Liver (tissue), 8 donors: ENCODE measurements at regions not wholly inside any gene's neighbourhood (a gene's known extent, or its start where the extent isn't known, plus 50 kb on each side); places are given as distances from the start of the nearest gene placed in this dataset.

Experiments used
- DNase-seq: peaks from one replicate; pipeline ENCODE4 v3.0.0-alpha.2; 2017; ENCODE audit warnings: low spot score
- H3K27ac ChIP-seq, 2 donors: one replicate each; pipeline ENCODE4 v1.7.0; 2013; ENCODE audit warnings: inconsistent platforms in 2 of 2, low read length in 2 of 2, control low read depth in 1 of 2, low read depth in 1 of 2, mild to moderate bottlenecking in 1 of 2
- H3K27me3 ChIP-seq, 4 donors: one replicate each; pipeline versions ENCODE4 v1.6.1 to v1.7.0; 2013; ENCODE audit warnings: low read length in 3 of 4, inconsistent platforms in 1 of 4, mild to moderate bottlenecking in 1 of 4, moderate library complexity in 1 of 4; ENCODE audit not compliant: control insufficient read depth in 4 of 4, insufficient read depth in 4 of 4
- H3K36me3 ChIP-seq, 4 donors: one replicate each; pipeline versions ENCODE4 v1.6.1 to v1.7.0; 2013; ENCODE audit warnings: low read length in 3 of 4, mild to moderate bottlenecking in 3 of 4, low read depth in 1 of 4, moderate library complexity in 1 of 4; ENCODE audit not compliant: control insufficient read depth in 4 of 4, insufficient read depth in 3 of 4
- H3K4me1 ChIP-seq, 4 donors: one replicate each; pipeline versions ENCODE4 v1.6.1 to v1.7.0; 2013; ENCODE audit warnings: low read length in 3 of 4, mild to moderate bottlenecking in 3 of 4, moderate library complexity in 1 of 4; ENCODE audit not compliant: control insufficient read depth in 4 of 4, insufficient read depth in 4 of 4
- H3K4me3 ChIP-seq, 3 donors: one replicate each; pipeline versions ENCODE4 v1.6.1 to v1.7.0; 2013; ENCODE audit warnings: low read length in 3 of 3, control low read depth in 1 of 3, low read depth in 1 of 3, mild to moderate bottlenecking in 1 of 3
- H3K9ac ChIP-seq, 2 donors: one replicate each; pipeline ENCODE4 v1.7.0; 2013; ENCODE audit warnings: low read length in 2 of 2, mild to moderate bottlenecking in 2 of 2, moderate library complexity in 2 of 2, control low read depth in 1 of 2, low read depth in 1 of 2
- H3K9me3 ChIP-seq, 4 donors: one replicate each; pipeline versions ENCODE4 v1.6.1 to v1.7.0; 2013; ENCODE audit warnings: low read length in 3 of 4; ENCODE audit not compliant: control insufficient read depth in 4 of 4
- CTCF ChIP-seq: fragments of 150-350 bp; IDR thresholded peaks from 2 replicates; pipeline ENCODE4 v1.5.1; 2017; ENCODE audit warnings: improper control_type of control experiment, low read depth, low read length; ENCODE audit not compliant: missing input control
- EGR1 ChIP-seq, 2 donors: IDR thresholded peaks; 2 replicates each; pipeline ENCODE4 v1.6.1; 2016 to 2018; ENCODE audit warnings: antibody characterized with exemption in 2 of 2, low read depth in 2 of 2
- FOXA1 ChIP-seq: IDR thresholded peaks from 2 replicates; pipeline ENCODE4 v1.6.1; 2016; ENCODE audit warnings: antibody characterized with exemption
- FOXA2 ChIP-seq: IDR thresholded peaks from 2 replicates; pipeline ENCODE4 v1.6.1; 2016; ENCODE audit warnings: antibody characterized with exemption
- GABPA ChIP-seq, 2 donors: IDR thresholded peaks in 1 of 2; conservative IDR thresholded peaks in 1 of 2; 2 replicates each; pipeline ENCODE4 v1.6.1; 2016; ENCODE audit warnings: antibody characterized with exemption in 2 of 2, mild to moderate bottlenecking in 1 of 2, moderate library complexity in 1 of 2
- HNF4G ChIP-seq: IDR thresholded peaks from 2 replicates; pipeline ENCODE4 v1.6.1; 2016; ENCODE audit warnings: antibody characterized with exemption
- JUND ChIP-seq, 2 donors: IDR thresholded peaks; 2 replicates each; pipeline ENCODE4 v1.6.1; 2016; ENCODE audit warnings: antibody characterized with exemption in 2 of 2
- MAX ChIP-seq: IDR thresholded peaks from 2 replicates; pipeline ENCODE4 v1.6.1; 2016; ENCODE audit warnings: antibody characterized with exemption
- NR2F2 ChIP-seq: IDR thresholded peaks from 2 replicates; pipeline ENCODE4 v1.6.1; 2016; ENCODE audit warnings: antibody characterized with exemption
- RAD21 ChIP-seq, 2 donors: IDR thresholded peaks; 2 replicates each; pipeline ENCODE4 v1.6.1; 2016; ENCODE audit warnings: antibody characterized with exemption in 2 of 2, mild to moderate bottlenecking in 2 of 2
- REST ChIP-seq: IDR thresholded peaks from 2 replicates; pipeline ENCODE4 v1.6.1; 2016; ENCODE audit warnings: antibody characterized with exemption, mild to moderate bottlenecking
- RXRA ChIP-seq, 2 donors: IDR thresholded peaks; 2 replicates each; pipeline ENCODE4 v1.6.1; 2017 to 2018; ENCODE audit warnings: antibody characterized with exemption in 2 of 2, mild to moderate bottlenecking in 1 of 2
- SP1 ChIP-seq: IDR thresholded peaks from 2 replicates; pipeline ENCODE4 v1.6.1; 2018; ENCODE audit warnings: antibody characterized with exemption, mild to moderate bottlenecking
- TAF1 ChIP-seq: conservative IDR thresholded peaks from 2 replicates; pipeline ENCODE4 v1.6.1; 2016; ENCODE audit warnings: antibody characterized with exemption, mild to moderate bottlenecking
- YY1 ChIP-seq: IDR thresholded peaks from 2 replicates; pipeline ENCODE4 v1.6.1; 2016; ENCODE audit warnings: antibody characterized with exemption, mild to moderate bottlenecking
- WGBS: extraction: QIAGEN DNeasy Blood & Tissue Kit; methylation state at CpG from one replicate; pipeline ENCODE4 v1.1.7; 2013; 5-methylcytosine and 5-hydroxymethylcytosine counted together
- TF ChIP-seq, protein P1 (sequence below): IDR thresholded peaks from 2 replicates; pipeline ENCODE4 v1.6.1; 2016; ENCODE audit warnings: antibody characterized with exemption
- TF ChIP-seq, protein P2 (sequence below): IDR thresholded peaks from 2 replicates; pipeline ENCODE4 v1.6.1; 2016; ENCODE audit warnings: antibody characterized with exemption
- donor health status: healthy.
- donor health status: healthy.
- donor health status: healthy.
- donor health status: healthy.
- donor health status: healthy.

DNA sequence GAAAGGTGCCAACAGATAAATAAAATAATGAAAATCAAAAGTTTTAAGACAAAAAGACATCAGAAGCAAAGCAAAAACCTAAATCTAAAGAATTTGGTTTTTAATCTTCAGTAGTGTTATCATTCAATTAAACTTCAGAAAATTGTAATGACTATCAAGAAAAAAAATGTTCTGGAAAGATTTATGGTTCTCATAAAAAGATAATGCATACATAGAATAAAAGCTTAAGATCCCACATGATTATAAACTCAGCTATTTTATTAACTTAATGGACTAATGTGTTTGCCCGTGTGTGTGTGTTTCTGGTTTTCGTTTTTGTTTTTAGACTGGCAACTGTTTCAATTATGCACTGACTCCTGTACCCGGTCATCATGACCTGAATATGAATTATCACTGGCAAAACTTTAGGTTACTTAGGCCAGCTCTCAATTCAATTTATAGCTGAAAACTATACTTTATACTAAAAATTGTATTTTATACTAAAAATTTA is 217.5 kb upstream of the DKK2 start:
- Histone ChIP-seq H3K9ac (no peak overlapping the region), H3K4me3 (no peak overlapping the region), H3K36me3 (no peaks in the 10 kb centered on the region), H3K4me1 (no peaks in the 10 kb centered on the region), H3K27me3 (peaks cover 0 to 2% (median 0%) of the 10 kb centered on the region in 4 donors), H3K27ac (no peak overlapping the region), H3K9me3 (no peaks in the 10 kb centered on the region)
- no peak for DNase-seq
- TF ChIP-seq TAF1 (no peak), FOXA1 (no peak), NR2F2 (no peak), RXRA (IDR thresholded peaks at IDR 0.05) (no peak), RAD21 (IDR thresholded peaks at IDR 0.05) (no peak), HNF4G (no peak), EGR1 (IDR thresholded peaks at IDR 0.05; ENCODE audit: low read depth in 2 of 2) (no peak), REST (no peak), FOXA2 (no peak), JUND (IDR thresholded peaks at IDR 0.05) (no peak), MAX (no peak), SP1 (no peak), CTCF (no peak)
- TF ChIP-seq, protein P1, sequence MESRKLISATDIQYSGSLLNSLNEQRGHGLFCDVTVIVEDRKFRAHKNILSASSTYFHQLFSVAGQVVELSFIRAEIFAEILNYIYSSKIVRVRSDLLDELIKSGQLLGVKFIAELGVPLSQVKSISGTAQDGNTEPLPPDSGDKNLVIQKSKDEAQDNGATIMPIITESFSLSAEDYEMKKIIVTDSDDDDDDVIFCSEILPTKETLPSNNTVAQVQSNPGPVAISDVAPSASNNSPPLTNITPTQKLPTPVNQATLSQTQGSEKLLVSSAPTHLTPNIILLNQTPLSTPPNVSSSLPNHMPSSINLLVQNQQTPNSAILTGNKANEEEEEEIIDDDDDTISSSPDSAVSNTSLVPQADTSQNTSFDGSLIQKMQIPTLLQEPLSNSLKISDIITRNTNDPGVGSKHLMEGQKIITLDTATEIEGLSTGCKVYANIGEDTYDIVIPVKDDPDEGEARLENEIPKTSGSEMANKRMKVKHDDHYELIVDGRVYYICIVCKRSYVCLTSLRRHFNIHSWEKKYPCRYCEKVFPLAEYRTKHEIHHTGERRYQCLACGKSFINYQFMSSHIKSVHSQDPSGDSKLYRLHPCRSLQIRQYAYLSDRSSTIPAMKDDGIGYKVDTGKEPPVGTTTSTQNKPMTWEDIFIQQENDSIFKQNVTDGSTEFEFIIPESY = no peak
- TF ChIP-seq, protein P2, sequence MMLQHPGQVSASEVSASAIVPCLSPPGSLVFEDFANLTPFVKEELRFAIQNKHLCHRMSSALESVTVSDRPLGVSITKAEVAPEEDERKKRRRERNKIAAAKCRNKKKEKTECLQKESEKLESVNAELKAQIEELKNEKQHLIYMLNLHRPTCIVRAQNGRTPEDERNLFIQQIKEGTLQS = no peak
- 78% methylated on average over 3 of the region's 3 CpGs for WGBS

GRCh38 chr4:107253090-107253489 is 217.0 kb upstream of the DKK2 start:
- Histone ChIP-seq H3K4me1 (no peaks in the 10 kb centered on the region), H3K27ac (no peak overlapping the region), H3K9me3 (no peaks in the 10 kb centered on the region), H3K27me3 (no peaks in the 10 kb centered on the region), H3K4me3 (no peak overlapping the region), H3K9ac (no peak overlapping the region), H3K36me3 (no peaks in the 10 kb centered on the region)
- no peak for DNase-seq
- WGBS = 63% methylated on average over 4 of the region's 4 CpGs
- TF ChIP-seq YY1 = no peak
- TF ChIP-seq, protein P1 = no peak
- no peak for TF ChIP-seq GABPA (IDR thresholded peaks at IDR 0.05 in 1 of 2, conservative IDR thresholded peaks at IDR 0.05 in 1 of 2)
- no peak for TF ChIP-seq EGR1 (IDR thresholded peaks at IDR 0.05; ENCODE audit: low read depth in 2 of 2)
- no peak for TF ChIP-seq CTCF
